ENCODE measurements at regions not wholly inside any gene's neighbourhood (a gene's known extent, or its start where the extent isn't known, plus 50 kb on each side); places are given as distances from the start of the nearest gene placed in this dataset.

DNA sequence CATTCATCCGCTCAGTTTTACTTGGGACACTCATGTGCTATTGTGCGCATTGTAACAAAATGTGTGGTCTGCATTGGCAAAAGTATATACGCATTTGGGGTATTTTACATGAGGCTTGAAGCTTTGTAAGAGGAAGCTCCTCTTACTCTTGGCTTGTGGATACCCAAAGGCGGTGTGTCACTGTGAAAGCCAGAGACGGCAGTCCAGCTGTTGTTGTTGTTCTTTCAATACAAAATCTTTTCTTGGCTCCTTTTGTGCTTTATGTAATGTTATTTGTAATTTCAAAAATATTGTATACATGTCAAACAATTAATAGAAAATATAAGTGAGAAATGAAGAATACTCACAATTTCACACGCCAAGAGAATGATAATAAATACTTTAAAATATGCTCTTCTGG is 128.3 kb upstream of the MOCS2 start:
- no peak for DNase-seq (ENCODE audit: low spot score)
- H3K9me3 Mint-ChIP-seq, result no peaks in the 10 kb centered on the region
- no peaks in the 10 kb centered on the region for H3K27me3 Mint-ChIP-seq (ENCODE audit: insufficient read depth)
- no peak overlapping the region for H3K4me3 Mint-ChIP-seq
- intact Hi-C loops (cut with micrococcal nuclease), result no loop called here
- no peaks in the 10 kb centered on the region for H3K4me1 Mint-ChIP-seq (ENCODE audit: low read depth)
- no peak overlapping the region for H3K27ac Mint-ChIP-seq
- H3K36me3 Mint-ChIP-seq (ENCODE audit: low read depth), result no peaks in the 10 kb centered on the region

DNA sequence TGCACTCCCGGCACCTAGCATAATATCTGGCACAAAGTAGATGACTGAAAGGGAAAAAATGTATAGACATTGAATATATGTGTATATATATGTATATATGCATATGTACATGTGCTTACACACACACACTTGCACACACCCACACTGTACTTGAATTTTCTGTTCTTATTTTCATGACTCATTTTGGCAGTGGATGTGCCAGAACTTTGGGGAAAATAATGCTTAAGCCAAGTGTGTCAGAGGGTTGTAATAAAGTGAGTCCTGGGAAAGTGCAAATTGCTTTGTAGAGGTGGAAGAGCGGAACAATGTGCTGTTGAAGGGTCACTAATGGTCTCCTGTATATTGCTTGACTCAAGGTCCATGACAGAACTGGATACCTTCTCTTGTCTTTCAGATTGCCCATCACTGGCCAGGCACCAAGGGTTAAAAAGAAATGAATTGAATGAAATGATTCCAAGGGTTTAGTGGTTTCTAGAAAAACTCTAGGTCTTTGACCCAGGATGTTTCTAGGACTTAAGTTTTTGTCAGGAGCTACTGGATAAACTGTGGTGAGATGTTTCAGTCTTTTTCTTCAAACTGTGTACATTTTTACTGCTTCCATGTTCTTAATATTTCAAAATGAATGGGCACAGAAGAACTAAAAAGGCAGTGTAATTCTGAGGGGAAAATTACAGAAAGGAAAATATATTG is 129.9 kb upstream of the MOCS2 start:
- Mint-ChIP-seq H3K4me3 (no peak overlapping the region), H3K27ac (no peak overlapping the region), H3K36me3 (ENCODE audit: low read depth) (no peaks in the 10 kb centered on the region), H3K9me3 (no peaks in the 10 kb centered on the region), H3K27me3 (ENCODE audit: insufficient read depth) (no peaks in the 10 kb centered on the region), H3K4me1 (ENCODE audit: low read depth) (no peaks in the 10 kb centered on the region)
- no peak for DNase-seq (ENCODE audit: low spot score)
- intact Hi-C loops (cut with micrococcal nuclease), result no loop called here

DNA sequence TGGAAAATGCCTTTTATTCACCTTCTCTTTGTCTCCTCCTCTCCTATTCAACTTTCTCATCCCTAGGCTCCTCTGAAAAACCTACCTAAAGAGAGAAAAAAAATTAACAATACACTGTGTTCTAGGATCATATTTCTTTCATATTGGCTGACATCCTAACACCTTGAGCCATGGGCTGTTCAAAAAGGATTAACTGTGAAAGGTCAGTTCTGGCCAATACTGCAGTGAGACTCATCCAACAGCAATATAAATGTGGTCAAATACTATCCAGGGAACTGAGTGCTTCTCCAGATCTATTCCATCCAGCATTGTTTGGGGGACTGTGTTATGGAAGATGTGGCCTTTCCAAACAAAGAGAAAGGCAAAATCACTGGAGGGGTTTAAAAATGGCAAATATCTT is 131.1 kb upstream of the MOCS2 start:
- no peaks in the 10 kb centered on the region for H3K9me3 Mint-ChIP-seq
- no peak for DNase-seq (ENCODE audit: low spot score)
- H3K27ac Mint-ChIP-seq, result no peak overlapping the region
- H3K27me3 Mint-ChIP-seq (ENCODE audit: insufficient read depth), result no peaks in the 10 kb centered on the region
- no peak overlapping the region for H3K4me3 Mint-ChIP-seq
- no peaks in the 10 kb centered on the region for H3K4me1 Mint-ChIP-seq (ENCODE audit: low read depth)
- intact Hi-C loops (cut with micrococcal nuclease), result no loop called here
- H3K36me3 Mint-ChIP-seq (ENCODE audit: low read depth), result no peaks in the 10 kb centered on the region

DNA sequence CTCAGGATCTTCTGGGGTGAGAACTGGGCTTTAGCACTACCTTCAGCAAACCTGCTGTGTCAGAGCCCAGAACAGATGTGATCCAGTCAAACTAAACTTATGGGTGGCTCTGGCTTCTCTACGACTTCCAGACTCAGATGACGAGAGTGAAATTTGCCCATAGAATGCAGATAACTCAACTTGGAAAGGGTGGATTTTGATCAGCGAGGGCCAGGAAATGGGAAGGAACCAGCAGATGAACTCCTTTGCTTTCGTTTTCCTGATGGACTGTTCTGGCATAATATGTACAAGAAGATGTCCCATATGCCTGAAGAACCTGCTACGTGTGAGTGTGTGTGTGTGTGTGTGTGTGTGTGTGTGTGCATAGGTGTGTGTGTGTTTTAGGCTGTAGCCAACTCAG is 132.0 kb upstream of the MOCS2 start:
- intact Hi-C loops (cut with micrococcal nuclease), result no loop called here
- Mint-ChIP-seq H3K27ac (no peak overlapping the region), H3K9me3 (no peaks in the 10 kb centered on the region), H3K4me3 (no peak overlapping the region), H3K4me1 (ENCODE audit: low read depth) (no peaks in the 10 kb centered on the region), H3K27me3 (ENCODE audit: insufficient read depth) (no peaks in the 10 kb centered on the region), H3K36me3 (ENCODE audit: low read depth) (no peaks in the 10 kb centered on the region)
- no peak for DNase-seq (ENCODE audit: low spot score)

GRCh38 chr5:53243403-53243802 is 133.8 kb upstream of the MOCS2 start:
- Mint-ChIP-seq H3K27ac (no peak overlapping the region), H3K36me3 (ENCODE audit: low read depth) (no peaks in the 10 kb centered on the region), H3K4me3 (no peak overlapping the region), H3K27me3 (ENCODE audit: insufficient read depth) (peaks cover 2% of the 10 kb centered on the region), H3K4me1 (ENCODE audit: low read depth) (no peaks in the 10 kb centered on the region), H3K9me3 (no peaks in the 10 kb centered on the region)
- no peak for DNase-seq (ENCODE audit: low spot score)
- intact Hi-C loops (cut with micrococcal nuclease), result no loop called here

DNA sequence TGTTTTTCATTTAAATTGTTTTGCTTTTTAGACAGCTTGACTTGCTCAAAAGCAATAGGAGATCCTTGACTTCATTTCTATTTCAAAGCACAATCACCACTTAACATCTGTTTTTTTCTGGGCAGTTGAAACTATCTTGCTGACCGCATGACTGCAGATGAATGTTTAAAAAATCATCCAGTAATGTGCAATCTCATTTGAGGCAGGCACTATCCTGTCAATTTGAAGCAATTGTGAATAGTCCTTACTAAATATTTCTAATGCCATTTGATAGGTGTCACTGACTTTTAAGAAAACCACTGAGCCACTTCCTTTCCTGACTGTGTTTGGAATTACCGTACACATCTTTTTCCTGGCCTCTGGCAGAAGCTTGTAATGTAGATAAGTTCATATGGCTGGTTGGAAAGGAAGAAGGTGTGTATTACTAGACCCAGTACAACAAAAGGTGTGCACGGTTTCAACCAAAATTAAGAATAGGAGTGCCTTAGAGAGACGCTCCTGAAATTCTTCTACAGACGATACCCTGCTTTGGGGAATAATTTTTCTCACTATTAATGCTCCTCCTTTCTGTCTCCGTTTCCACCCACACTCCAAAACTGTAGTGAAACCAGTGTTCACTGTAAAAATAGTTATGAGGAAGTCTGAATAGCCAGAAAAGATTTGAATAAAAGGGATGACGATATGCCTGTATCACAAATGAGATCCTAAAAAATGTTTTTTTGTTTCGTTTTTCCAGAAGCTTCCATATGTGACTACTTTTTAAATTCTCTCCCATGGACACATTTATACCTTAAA is 136.7 kb upstream of the MOCS2 start:
- no peak overlapping the region for H3K4me3 Mint-ChIP-seq
- no peak overlapping the region for H3K27ac Mint-ChIP-seq
- no peaks in the 10 kb centered on the region for H3K9me3 Mint-ChIP-seq
- H3K27me3 Mint-ChIP-seq (ENCODE audit: insufficient read depth), result peaks cover 2% of the 10 kb centered on the region
- no peaks in the 10 kb centered on the region for H3K36me3 Mint-ChIP-seq (ENCODE audit: low read depth)
- no peak for DNase-seq (ENCODE audit: low spot score)
- no peaks in the 10 kb centered on the region for H3K4me1 Mint-ChIP-seq (ENCODE audit: low read depth)
- intact Hi-C loops (cut with micrococcal nuclease), result no loop called here

- DNase-seq (ENCODE audit: low spot score), result no peak
- intact Hi-C loops (cut with micrococcal nuclease), result no loop called here
- Mint-ChIP-seq H3K4me1 (ENCODE audit: low read depth) (peaks cover 6% of the 10 kb centered on the region), H3K27ac (no peak overlapping the region), H3K9me3 (no peaks in the 10 kb centered on the region), H3K36me3 (ENCODE audit: low read depth) (no peaks in the 10 kb centered on the region), H3K27me3 (ENCODE audit: insufficient read depth) (peaks cover 2% of the 10 kb centered on the region), H3K4me3 (no peak overlapping the region)
These were observed 140.1 kb upstream of the MOCS2 start for GRCh38 chr5:53249529-53250200.

GRCh38 chr5:53250201-53250550 is 140.6 kb upstream of the MOCS2 start:
- Mint-ChIP-seq H3K9me3 (no peaks in the 10 kb centered on the region), H3K36me3 (ENCODE audit: low read depth) (no peaks in the 10 kb centered on the region), H3K4me1 (ENCODE audit: low read depth) (peaks cover 6% of the 10 kb centered on the region), H3K27ac (no peak overlapping the region), H3K27me3 (ENCODE audit: insufficient read depth) (peaks cover 2% of the 10 kb centered on the region), H3K4me3 (no peak overlapping the region)
- DNase-seq (ENCODE audit: low spot score), result no peak
- intact Hi-C loops (cut with micrococcal nuclease), result no loop called here

GRCh38 chr5:53253421-53253871 is 143.9 kb upstream of the MOCS2 start:
- no peak overlapping the region for H3K27ac Mint-ChIP-seq
- H3K9me3 Mint-ChIP-seq, result no peaks in the 10 kb centered on the region
- peaks cover 6% of the 10 kb centered on the region for H3K4me1 Mint-ChIP-seq (ENCODE audit: low read depth)
- no peak for DNase-seq (ENCODE audit: low spot score)
- no peaks in the 10 kb centered on the region for H3K27me3 Mint-ChIP-seq (ENCODE audit: insufficient read depth)
- no peak overlapping the region for H3K4me3 Mint-ChIP-seq
- intact Hi-C loops (cut with micrococcal nuclease), result no loop called here
- H3K36me3 Mint-ChIP-seq (ENCODE audit: low read depth), result no peaks in the 10 kb centered on the region

GRCh38 chr5:53256746-53257145 is 147.2 kb upstream of the MOCS2 start:
- Mint-ChIP-seq H3K27me3 (ENCODE audit: insufficient read depth) (no peaks in the 10 kb centered on the region), H3K36me3 (ENCODE audit: low read depth) (no peaks in the 10 kb centered on the region), H3K9me3 (no peaks in the 10 kb centered on the region), H3K4me3 (no peak overlapping the region), H3K27ac (no peak overlapping the region), H3K4me1 (ENCODE audit: low read depth) (peaks cover 6% of the 10 kb centered on the region)
- intact Hi-C loops (cut with micrococcal nuclease), result no loop called here
- DNase-seq (ENCODE audit: low spot score), result no peak

DNA sequence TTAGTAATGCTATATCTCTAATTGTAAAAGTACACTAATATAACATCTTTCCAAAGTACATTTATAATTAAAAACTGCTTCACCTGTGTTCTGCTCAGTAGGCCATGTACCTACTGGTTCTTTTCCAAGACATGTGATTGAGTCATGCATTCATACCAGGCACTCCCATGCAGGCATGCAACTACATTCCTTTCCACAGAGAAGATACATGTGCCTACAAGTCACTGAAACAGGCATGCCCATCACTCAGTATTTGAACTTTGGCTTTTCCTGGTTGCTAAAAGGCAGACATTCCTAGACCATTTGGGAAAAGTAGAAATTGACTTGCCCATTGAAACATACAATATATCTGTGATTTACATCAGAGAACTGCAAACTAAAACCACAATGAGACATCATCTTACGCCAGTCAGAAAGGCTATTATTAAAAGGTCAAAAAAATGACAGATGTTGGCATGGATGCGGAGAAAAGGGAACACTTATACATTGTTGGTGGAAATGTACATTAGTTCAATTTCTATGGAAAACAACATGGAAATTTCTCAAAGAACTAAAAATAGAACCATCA is 148.3 kb upstream of the MOCS2 start:
- Mint-ChIP-seq H3K27ac (no peak overlapping the region), H3K9me3 (no peaks in the 10 kb centered on the region), H3K4me1 (ENCODE audit: low read depth) (peaks cover 6% of the 10 kb centered on the region), H3K36me3 (ENCODE audit: low read depth) (no peaks in the 10 kb centered on the region), H3K27me3 (ENCODE audit: insufficient read depth) (no peaks in the 10 kb centered on the region), H3K4me3 (no peak overlapping the region)
- DNase-seq (ENCODE audit: low spot score), result no peak
- intact Hi-C loops (cut with micrococcal nuclease), result no loop called here

DNA sequence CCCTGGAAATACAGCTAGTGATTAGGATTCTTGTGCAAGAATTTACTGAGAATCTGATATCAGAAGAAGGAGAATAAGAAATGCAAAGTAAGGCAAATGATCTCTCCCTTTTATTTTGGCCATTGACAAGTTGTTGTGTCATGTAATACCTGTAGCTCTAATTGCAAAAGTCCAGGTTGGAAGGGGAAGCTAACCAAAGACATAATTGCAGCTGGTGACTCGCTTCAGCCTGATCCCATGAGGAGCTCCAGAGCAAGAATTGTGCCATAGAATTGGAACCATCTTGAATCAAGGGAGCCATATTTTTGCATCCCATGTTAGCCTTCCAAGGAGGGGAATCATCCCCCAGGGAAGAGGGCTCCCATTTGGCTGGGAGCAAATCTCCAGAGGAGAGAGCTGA is 149.6 kb upstream of the MOCS2 start:
- Mint-ChIP-seq H3K4me3 (no peak overlapping the region), H3K27ac (no peak overlapping the region), H3K4me1 (ENCODE audit: low read depth) (no peaks in the 10 kb centered on the region), H3K9me3 (no peaks in the 10 kb centered on the region), H3K36me3 (ENCODE audit: low read depth) (no peaks in the 10 kb centered on the region), H3K27me3 (ENCODE audit: insufficient read depth) (peaks cover 2% of the 10 kb centered on the region)
- no peak for DNase-seq (ENCODE audit: low spot score)
- intact Hi-C loops (cut with micrococcal nuclease), result no loop called here

DNA sequence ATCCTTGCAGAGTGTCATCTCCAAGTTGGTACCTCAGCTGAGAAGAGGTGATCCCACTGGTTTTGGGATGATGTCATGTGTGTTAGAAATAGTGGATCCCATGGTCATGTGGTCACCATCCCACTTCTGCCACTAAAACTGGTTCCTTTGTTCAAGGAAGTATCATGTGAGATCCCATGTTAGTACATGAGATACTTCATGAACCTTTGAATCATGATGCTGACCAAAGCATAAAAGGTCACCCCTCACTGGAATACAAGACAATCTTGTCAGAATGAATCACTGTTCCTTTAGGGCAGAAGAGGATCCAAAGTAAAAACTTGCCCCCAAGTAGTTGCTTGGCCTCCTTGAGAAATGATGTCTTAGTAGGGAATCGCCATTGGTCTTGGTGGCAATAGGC is 150.9 kb upstream of the MOCS2 start:
- Mint-ChIP-seq H3K27ac (no peak overlapping the region), H3K4me1 (ENCODE audit: low read depth) (no peaks in the 10 kb centered on the region), H3K9me3 (no peaks in the 10 kb centered on the region), H3K27me3 (ENCODE audit: insufficient read depth) (peaks cover 2% of the 10 kb centered on the region), H3K36me3 (ENCODE audit: low read depth) (no peaks in the 10 kb centered on the region), H3K4me3 (no peak overlapping the region)
- DNase-seq (ENCODE audit: low spot score), result no peak
- intact Hi-C loops (cut with micrococcal nuclease), result no loop called here
